LHCN-M2 (cell line): ENCODE measurements at regions not wholly inside any gene's neighbourhood (a gene's known extent, or its start where the extent isn't known, plus 50 kb on each side); places are given as distances from the start of the nearest gene placed in this dataset.
"Not testable (repeated sequence)": the region's sequence is repeated elsewhere in the genome, so short reads cannot be mapped to it uniquely, and the experiment has no call there.

Experiments
- DNase-seq: peaks from one replicate; pipeline ENCODE4 v3.0.0-alpha.2; 2012; ENCODE audit warnings: low read depth

DNA sequence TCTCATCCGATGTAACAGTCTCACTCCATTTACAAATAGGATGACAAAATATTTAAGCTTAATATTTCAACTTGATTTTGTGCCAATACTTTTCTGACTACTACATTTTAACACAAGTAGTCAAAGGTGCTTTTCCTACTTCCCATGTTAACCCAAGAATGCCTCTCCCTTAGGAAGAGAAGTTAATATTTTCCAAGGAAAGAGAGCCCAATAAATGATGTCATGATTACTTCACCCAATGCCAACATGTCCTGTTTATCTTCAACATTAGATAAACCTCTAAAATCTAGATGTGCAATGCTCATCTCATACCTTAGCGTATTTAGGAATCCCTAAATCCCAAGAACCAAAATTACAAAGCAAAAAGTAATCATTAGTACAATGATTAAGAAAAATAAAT lies 156.7 kb upstream of the TENT5A start:
- no peak for DNase-seq

GRCh38 chr6:81906709-81907204 lies 154.3 kb upstream of the TENT5A start:
- no peak for DNase-seq

- no peak for DNase-seq
Measured at GRCh38 chr6:81906041-81906440, 153.6 kb upstream of the TENT5A start.

DNA sequence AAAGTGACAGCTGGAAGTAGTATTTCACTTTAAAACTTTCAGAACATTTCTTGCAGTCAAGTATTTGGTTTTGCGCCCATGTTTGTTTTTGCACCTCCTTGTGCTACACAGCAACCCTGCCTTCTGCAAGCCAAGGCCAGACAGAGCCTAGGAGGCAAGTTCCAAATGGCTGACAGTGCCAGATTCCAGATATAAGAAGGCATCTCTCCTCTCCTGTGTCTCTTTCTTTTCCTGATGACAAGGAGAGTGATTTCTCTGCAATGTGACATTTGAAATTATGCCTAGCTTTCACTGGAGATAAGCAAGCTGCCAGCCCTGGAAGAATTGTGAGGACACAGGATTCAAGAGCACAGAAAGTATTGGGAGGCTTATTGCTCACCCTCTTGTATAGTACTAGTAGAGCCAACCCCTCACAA lies 149.1 kb upstream of the TENT5A start:
- DNase-seq = no peak

DNA sequence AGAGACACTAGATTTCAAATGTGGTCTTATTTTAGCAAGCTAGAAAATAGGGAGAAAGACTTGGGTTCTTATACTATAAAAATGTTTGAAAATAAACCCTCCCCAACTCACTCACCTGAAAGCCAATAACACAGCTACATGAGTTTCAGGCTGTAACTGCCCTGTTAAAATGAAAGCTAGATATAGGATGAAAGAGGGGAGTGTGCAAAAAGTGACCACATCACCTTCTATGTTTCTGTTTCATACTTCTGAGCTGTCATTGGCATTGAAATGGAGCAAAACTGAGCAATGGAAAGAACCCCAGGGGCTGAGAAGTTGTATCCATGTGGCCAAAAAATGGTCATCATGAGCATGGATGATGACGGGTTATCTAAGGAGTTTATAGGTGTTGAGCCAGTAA lies 148.1 kb upstream of the TENT5A start:
- DNase-seq = no peak

DNA sequence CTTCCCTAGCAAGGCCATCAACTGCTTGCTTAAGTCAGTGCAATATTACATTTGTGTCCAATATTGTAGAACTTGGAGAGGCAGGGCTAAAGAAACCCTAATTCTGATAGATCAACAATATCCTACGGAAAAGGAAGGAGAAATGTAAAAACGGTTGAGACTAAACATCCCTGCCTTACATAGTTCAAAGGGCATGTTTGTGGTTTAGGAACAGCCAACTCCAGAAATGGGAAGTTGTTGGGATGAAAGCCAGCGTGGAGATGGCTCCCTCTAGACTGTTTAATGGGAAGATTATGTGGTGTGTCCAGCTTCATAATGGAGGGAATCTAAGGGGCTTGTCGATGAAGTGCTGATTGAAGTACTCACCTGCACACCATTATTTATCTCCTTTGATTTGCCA lies 145.3 kb upstream of the TENT5A start:
- DNase-seq = no peak

DNA sequence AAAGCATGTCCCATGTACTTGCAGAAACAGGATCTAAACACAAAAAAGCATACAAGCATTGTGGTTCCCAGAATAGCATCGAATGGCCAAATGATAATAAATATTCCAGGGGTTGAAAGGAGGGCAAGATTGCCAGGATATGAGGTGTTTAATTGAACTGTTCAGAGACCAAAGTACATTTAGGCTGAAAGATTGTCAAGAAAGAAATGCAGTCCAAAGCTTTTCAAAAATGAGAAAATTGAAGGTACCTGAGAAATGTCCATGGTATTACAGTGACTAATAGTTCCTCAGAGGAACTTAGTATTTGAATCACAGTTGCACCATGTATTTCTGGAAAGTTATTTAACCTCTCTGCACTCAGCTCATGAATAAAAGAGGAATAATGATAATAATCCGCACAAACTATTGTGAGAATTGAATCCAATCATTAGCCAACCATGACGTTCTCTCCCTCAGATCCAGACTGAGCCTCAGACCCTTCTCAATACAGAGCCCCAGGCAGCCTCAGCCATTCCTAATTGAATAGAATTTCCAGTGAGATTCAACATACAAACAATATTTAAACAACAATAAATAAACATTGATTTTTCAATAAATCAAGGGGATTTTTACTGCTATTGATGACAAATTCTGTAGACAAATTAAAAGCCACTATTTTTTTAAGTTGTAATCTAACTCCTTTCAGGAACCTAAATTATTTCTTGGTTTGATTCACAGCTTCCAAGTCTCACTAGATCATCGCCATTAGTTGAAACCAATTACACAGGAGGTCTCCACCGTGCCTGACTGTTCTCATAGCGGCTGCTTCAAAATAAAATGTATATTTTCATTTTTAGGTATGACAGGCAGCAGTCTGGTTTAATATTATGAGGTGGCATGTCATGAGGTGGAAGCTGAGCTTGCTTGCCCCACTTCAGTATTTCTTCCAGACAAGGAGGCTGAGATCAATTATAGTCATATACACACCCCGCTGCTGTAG lies 144.3 kb upstream of the TENT5A start:
- no peak for DNase-seq

DNA sequence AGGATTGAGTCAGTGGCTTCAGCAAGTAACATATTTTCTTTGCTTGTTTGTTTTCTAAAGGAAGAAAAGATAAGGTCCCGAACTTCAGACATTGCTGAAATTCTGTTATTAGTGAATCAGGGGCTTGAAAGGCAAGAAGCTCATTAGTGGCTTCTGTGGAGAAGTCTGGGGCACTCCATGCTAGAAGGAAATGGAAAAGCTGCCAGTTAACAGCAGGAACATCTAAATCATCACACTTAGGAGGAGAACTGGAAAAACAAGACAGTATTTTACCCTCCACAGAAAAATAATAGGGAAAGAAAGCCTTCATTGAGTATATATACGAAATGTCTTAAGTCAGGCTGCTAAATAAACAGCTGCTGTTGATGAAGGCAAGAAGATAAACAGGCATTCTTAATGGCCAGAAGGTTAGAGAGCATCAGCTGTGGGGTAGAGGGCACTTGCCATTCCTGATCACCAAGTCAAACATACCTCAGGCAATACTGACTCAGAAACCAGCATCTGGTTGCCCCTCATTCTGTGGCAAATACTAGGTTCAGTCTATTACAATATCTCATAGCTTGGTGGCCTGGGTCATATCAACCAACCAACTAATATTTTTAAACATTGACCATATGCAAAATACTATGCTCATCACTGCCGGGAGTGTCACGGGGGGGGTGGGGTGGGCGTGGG lies 143.2 kb upstream of the TENT5A start:
- DNase-seq = peak; percentile 64

GRCh38 chr6:81894788-81895271 lies 142.3 kb upstream of the TENT5A start:
- peak; percentile 76 for DNase-seq

DNA sequence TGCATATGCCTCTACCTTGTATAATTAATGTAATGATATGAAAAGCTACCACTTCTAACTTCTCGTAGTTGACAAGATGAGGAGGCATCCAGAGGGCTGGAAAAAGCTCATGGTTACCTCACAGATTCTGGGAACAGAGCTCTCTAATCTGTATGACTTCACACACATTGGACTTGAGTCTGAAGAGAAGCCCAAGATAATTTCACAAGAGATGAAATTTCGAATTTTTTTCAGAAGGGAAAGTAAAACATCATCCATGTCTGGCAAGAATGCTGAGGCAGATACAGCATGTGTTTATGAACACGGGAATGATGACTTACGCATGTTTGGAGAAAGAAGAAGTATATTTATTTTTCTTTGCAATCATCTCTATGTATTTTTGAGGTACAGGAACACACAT lies 141.8 kb upstream of the TENT5A start:
- peak; percentile 23 for DNase-seq

- no peak for DNase-seq
Measured at GRCh38 chr6:81892891-81893290, 140.4 kb upstream of the TENT5A start.

GRCh38 chr6:81891874-81892273 lies 139.4 kb upstream of the TENT5A start:
- DNase-seq = no peak

GRCh38 chr6:81890846-81891245 lies 138.4 kb upstream of the TENT5A start:
- DNase-seq = peak; percentile 85

- no peak for DNase-seq
Measured at GRCh38 chr6:81889377-81890053, 137.0 kb upstream of the TENT5A start.

GRCh38 chr6:81886909-81887308 lies 134.4 kb upstream of the TENT5A start:
- not testable (repeated sequence) for DNase-seq

GRCh38 chr6:81886157-81886556 lies 133.7 kb upstream of the TENT5A start:
- DNase-seq = no peak

GRCh38 chr6:81881660-81882059 lies 129.2 kb upstream of the TENT5A start:
- no peak for DNase-seq

DNA sequence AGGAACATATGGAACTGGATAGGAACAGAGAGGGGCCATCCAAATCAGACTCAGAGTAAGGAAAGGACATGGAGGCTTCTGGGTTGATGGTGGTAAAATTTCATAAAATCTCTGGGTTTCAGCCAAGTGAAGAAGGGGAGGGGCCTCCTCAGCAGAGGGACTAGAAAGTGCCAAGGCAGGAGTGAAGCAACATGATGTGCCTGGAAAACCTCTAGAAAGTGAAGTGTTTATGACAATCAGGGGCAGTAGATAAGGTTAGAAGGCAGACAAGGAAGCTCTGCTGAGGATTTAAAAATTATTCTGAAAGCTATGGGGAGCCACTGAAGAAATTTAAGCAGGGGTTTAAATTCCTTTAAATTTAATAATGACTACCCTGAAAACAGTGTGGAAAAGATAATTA lies 126.0 kb upstream of the TENT5A start:
- DNase-seq = no peak

DNA sequence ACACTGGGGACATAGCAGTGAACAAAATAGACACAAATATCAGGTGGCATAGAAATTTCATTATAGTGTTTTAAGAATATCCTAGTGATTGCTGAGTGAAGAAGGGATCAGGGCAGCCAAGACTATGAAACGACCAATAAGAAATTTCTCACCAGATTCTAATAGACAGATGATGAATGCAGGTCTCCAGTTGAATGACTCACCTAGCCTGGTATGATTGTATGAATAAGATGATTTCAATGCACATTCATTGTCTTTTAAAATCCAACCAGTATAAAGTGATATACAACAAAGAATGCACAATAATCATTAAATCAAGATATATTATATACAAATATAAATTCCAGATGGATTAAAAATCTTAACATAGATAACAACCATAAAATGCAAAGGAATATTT lies 124.5 kb upstream of the TENT5A start:
- peak; percentile 56 for DNase-seq

DNA sequence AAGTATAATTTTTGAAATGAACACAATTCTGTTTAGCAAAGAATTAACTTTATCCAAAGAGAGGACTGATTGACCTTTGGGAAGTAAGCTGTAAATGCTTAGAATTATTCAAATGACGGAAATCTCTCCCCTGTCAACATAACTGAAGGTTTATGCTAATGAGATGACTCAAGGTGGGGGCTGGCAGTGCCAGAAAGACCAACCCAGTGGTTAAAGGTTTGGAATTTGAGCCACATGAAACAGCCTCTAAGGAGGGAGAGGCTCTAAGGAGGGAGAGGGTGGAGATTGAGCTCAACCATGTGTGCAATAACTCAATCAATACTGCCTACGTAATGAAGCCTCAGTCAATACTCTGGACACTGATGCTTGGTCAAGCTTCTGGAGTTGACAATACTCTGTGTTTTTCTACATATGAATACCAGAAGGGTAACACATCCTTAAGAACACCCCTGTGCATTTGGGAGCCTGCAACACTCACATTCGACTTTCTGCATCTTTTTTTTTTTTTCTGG lies 123.4 kb upstream of the TENT5A start:
- no peak for DNase-seq

DNA sequence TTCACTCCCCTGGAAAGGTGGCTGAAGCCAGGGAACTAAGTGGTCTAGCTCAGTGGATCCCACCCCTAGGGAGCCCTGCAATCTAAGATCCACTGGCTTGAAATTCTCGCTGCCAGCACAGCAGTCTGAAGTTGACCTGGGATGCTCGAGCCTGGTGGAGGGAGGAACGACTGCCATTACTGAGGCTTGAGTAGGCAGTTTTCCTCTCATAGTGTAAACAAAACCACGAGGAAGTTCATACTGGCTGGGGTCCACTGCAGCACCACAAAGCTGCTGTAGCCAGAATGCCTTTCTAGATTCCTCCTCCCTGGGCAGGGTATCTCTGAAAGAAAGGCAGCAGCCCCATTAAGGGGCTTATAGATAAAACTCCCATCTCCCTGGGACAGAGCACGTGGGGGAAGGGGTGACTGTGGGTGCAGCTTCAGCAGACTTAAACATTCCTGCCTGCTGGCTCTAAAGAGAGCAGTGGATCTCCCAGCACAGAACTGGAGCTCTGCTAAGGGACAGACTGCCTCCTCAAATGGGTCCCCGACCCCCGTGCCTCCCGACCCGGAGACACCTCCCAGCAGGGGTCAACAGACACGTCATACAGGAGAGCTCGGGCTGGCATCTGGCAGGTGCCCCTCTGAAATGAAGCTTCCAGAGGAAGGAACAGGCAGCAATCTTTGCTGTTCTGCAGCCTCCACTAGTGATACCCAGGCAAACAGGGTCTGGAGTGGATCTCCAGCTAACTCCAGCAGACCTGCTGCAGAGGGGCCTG lies 117.4 kb upstream of the TENT5A start:
- DNase-seq = not testable (repeated sequence)
